ENCODE measurements at regions not wholly inside any gene's neighbourhood (a gene's known extent, or its start where the extent isn't known, plus 50 kb on each side); places are given as distances from the start of the nearest gene placed in this dataset.

DNA sequence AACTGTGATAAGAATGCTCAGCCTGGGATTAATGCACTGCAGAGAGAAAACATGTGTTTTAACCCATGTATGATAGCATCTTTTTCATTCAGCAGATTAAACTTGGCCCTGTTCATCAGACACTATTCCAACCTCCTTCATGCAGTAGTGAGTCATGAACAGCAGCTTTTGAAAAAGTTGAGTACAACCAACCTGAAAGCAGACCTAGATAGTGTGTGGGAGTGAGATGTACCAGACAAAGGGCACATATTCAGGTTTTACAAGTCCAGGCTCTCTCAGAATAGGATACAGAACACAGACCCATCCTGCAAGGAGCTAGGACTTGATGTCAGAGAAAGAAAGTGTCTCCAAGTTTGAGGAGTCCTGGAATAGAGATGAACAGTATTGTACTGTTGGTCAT, 237.3 kb upstream of the STS start:
- no peak for DNase-seq (ENCODE audit: low spot score)
- in situ Hi-C loops (cut with MboI; ENCODE audit: low pct_unique_long_range_greater_than_20kb, low sequenced_read_pairs, unreplicated experiment): no loop called here
- TF ChIP-seq, protein P1, sequence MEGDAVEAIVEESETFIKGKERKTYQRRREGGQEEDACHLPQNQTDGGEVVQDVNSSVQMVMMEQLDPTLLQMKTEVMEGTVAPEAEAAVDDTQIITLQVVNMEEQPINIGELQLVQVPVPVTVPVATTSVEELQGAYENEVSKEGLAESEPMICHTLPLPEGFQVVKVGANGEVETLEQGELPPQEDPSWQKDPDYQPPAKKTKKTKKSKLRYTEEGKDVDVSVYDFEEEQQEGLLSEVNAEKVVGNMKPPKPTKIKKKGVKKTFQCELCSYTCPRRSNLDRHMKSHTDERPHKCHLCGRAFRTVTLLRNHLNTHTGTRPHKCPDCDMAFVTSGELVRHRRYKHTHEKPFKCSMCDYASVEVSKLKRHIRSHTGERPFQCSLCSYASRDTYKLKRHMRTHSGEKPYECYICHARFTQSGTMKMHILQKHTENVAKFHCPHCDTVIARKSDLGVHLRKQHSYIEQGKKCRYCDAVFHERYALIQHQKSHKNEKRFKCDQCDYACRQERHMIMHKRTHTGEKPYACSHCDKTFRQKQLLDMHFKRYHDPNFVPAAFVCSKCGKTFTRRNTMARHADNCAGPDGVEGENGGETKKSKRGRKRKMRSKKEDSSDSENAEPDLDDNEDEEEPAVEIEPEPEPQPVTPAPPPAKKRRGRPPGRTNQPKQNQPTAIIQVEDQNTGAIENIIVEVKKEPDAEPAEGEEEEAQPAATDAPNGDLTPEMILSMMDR (IDR thresholded peaks at IDR 0.05; ENCODE audit: extremely low read depth, insufficient read depth, missing control alignments): no peak

DNA sequence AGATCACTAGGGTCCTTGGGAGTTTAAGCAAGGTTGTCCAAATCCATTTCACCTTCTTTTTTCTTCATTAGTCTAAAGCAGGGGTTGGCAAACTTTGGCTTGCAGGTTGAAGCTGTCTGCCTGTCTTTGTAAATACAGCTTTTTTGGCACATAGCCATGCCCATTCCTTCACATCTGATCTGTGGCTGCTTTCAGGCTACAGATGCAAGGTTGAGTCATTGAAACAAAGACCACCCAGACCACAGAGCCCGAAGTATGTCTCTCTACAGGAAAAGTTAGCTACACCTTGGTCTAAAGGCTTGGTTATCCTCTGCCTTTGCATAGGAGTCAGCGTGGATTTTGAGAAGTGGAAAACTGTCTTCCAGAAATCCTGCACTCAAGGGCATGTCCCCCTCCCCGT, 238.1 kb upstream of the STS start:
- DNase-seq (ENCODE audit: low spot score): no peak
- TF ChIP-seq, protein P1 (IDR thresholded peaks at IDR 0.05; ENCODE audit: extremely low read depth, insufficient read depth, missing control alignments): no peak

DNA sequence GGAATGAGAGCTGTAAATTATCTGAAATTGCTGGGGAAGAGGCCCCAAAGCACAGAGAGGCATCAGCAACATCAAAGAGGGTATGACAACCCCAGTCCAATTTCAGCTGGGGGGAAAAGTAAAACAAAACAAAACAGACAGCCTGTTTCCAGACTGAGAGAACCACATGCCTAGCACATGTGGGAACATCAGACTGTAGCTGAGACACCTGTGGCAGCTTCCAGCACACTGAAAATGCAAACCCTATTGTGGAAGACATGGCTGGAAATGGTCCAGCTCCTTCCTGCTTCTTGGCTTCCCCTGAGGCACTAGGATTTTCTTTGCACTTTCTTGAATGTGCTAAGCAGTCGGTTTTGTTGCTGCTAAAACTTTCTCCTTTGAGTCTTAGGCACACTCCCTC, 240.9 kb upstream of the STS start:
- in situ Hi-C loops (cut with MboI; ENCODE audit: low pct_unique_long_range_greater_than_20kb, low sequenced_read_pairs, unreplicated experiment): no loop called here
- no peak for DNase-seq (ENCODE audit: low spot score)

More for the DNA sequence above, 238.1 kb upstream of the STS start:
- in situ Hi-C loops (cut with MboI; ENCODE audit: low pct_unique_long_range_greater_than_20kb, low sequenced_read_pairs, unreplicated experiment): no loop called here

DNA sequence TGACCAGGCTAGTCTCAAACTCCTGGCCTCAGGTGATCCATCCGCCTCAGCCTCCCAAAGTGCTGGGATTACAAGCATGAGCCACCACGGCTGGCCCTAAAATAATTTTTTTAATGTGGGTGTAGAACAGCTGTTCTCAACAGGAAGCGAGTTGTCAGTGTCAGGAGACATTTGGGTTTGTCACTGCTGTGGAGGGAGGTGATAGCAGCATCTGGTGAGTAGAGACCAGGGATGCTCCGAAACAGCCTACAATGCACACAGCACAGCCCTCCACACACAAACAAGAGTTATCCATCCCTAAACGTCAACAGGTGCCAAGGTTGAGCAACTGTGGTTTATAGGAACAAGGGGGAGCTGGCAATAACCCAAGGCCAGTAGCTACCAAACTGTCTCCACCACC, 243.4 kb upstream of the STS start:
- in situ Hi-C loops (cut with MboI; ENCODE audit: low pct_unique_long_range_greater_than_20kb, low sequenced_read_pairs, unreplicated experiment): no loop called here
- TF ChIP-seq, protein P1 (IDR thresholded peaks at IDR 0.05; ENCODE audit: extremely low read depth, insufficient read depth, missing control alignments): no peak
- DNase-seq (ENCODE audit: low spot score): no peak

More for the DNA sequence above, 240.9 kb upstream of the STS start:
- TF ChIP-seq, protein P1 (IDR thresholded peaks at IDR 0.05; ENCODE audit: extremely low read depth, insufficient read depth, missing control alignments): no peak

DNA sequence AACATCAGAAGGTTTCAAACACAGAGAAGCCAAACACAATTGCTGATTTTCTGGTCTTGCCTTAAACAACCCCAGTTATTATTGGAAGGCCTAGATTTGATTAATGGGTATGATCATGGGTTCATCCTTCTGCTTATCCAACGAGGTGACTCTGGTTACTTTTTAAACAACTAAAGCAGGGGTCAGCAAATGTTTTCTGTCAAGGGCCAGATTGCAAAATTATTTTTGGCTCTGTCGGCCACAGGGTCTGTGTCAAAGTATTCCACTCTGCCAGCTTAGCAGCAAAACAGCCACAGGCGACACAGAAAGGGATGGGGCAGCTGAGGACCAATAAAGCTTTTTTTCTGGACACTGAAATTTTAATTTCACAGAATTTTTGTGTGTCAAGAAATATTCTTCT, 249.1 kb upstream of the STS start:
- no peak for DNase-seq (ENCODE audit: low spot score)
- in situ Hi-C loops (cut with MboI; ENCODE audit: low pct_unique_long_range_greater_than_20kb, low sequenced_read_pairs, unreplicated experiment): no loop called here
- TF ChIP-seq, protein P1 (IDR thresholded peaks at IDR 0.05; ENCODE audit: extremely low read depth, insufficient read depth, missing control alignments): no peak

DNA sequence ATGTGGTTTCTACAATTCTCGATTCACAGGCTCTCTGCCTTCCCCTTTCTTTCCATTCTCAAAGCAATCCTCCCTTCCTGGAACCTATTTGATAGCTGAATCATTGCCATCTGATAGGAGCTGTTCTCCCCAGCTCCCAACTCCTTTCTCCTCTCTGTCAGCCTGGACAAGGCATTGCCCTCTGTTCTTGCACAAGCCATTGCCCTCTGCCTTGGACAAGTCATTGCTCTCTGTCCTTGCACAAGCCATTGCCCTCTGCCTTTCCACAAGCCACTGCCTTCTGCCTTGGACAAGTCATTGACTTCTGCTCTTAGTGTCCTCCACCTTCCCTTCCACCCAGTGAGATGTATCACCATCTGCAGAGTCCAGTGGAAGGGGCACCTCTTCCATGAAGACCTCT, 256.1 kb upstream of the STS start:
- TF ChIP-seq, protein P1 (IDR thresholded peaks at IDR 0.05; ENCODE audit: extremely low read depth, insufficient read depth, missing control alignments): no peak
- in situ Hi-C loops (cut with MboI; ENCODE audit: low pct_unique_long_range_greater_than_20kb, low sequenced_read_pairs, unreplicated experiment): no loop called here
- no peak for DNase-seq (ENCODE audit: low spot score)

Measured in GM13977 (cell line).